ENCODE measurements at regions not wholly inside any gene's neighbourhood (a gene's known extent, or its start where the extent isn't known, plus 50 kb on each side); places are given as distances from the start of the nearest gene placed in this dataset.
"Not testable (repeated sequence)": the region's sequence is repeated elsewhere in the genome, so short reads cannot be mapped to it uniquely, and the experiment has no call there.

- DNase-seq: no peak
These were observed 588.7 kb downstream of the MATN1 start for GRCh38 chr1:30134466-30135217.

GRCh38 chr1:30133414-30134055, 589.9 kb downstream of the MATN1 start:
- DNase-seq: no peak

GRCh38 chr1:30132602-30133286, 590.6 kb downstream of the MATN1 start:
- no peak for DNase-seq

- not testable (repeated sequence) for DNase-seq
These were observed 592.8 kb downstream of the MATN1 start for GRCh38 chr1:30130566-30130965.

GRCh38 chr1:30130099-30130498, 593.3 kb downstream of the MATN1 start:
- DNase-seq: no peak

- DNase-seq: no peak
These were observed 593.8 kb downstream of the MATN1 start for GRCh38 chr1:30129421-30130055.

- no peak for DNase-seq
These were observed 594.4 kb downstream of the MATN1 start for GRCh38 chr1:30129001-30129408.

- DNase-seq: no peak
These were observed 596.5 kb downstream of the MATN1 start for GRCh38 chr1:30126848-30127247.

GRCh38 chr1:30125821-30126170, 597.6 kb downstream of the MATN1 start:
- DNase-seq: no peak

- no peak for DNase-seq
These were observed 598.2 kb downstream of the MATN1 start for GRCh38 chr1:30125021-30125820.

- no peak for DNase-seq
These were observed 599.5 kb downstream of the MATN1 start for GRCh38 chr1:30123896-30124295.

GRCh38 chr1:30123036-30123435, 600.3 kb downstream of the MATN1 start:
- no peak for DNase-seq

GRCh38 chr1:30120245-30121000, 603.0 kb downstream of the MATN1 start:
- DNase-seq: no peak

GRCh38 chr1:30117685-30118084, 605.7 kb downstream of the MATN1 start:
- no peak for DNase-seq

- DNase-seq: no peak
These were observed 612.0 kb downstream of the MATN1 start for GRCh38 chr1:30111431-30111830.

- no peak for DNase-seq
These were observed 612.5 kb downstream of the MATN1 start for GRCh38 chr1:30110846-30111245.

- DNase-seq: no peak
These were observed 613.5 kb downstream of the MATN1 start for GRCh38 chr1:30109853-30110252.

GRCh38 chr1:30108186-30108585, 615.2 kb downstream of the MATN1 start:
- DNase-seq: no peak

GRCh38 chr1:30106125-30106524, 617.3 kb downstream of the MATN1 start:
- DNase-seq: no peak

- DNase-seq: no peak
These were observed 618.8 kb downstream of the MATN1 start for GRCh38 chr1:30104551-30104950.

- no peak for DNase-seq
These were observed 619.5 kb downstream of the MATN1 start for GRCh38 chr1:30103708-30104411.

All from central memory CD4-positive, alpha-beta T cell (primary cell).